GM18507 (cell line): ENCODE measurements at regions not wholly inside any gene's neighbourhood (a gene's known extent, or its start where the extent isn't known, plus 50 kb on each side); places are given as distances from the start of the nearest gene placed in this dataset.

Source experiments
- DNase-seq: peaks from one replicate; pipeline ENCODE4 v3.0.0; 2011; ENCODE audit warnings: low read depth; ENCODE audit not compliant: insufficient read length; ENCODE audit errors: extremely low spot score
- FAIRE-seq: peaks from 2 replicates; lab custom pipeline; 2011; peaks lifted over from hg19 to GRCh38; lab: Jason Lieb, UNC

GRCh38 chr19:31166206-31166605, 183.0 kb downstream of the TSHZ3 start:
- DNase-seq (no peak), FAIRE-seq (no peak)

- DNase-seq, result no peak
- FAIRE-seq, result no peak
These were observed 184.4 kb downstream of the TSHZ3 start for GRCh38 chr19:31164791-31165251.

- DNase-seq (no peak), FAIRE-seq (no peak)
These were observed 188.8 kb downstream of the TSHZ3 start for GRCh38 chr19:31160336-31160926.

- DNase-seq (no peak), FAIRE-seq (no peak)
These were observed 195.2 kb downstream of the TSHZ3 start for GRCh38 chr19:31154021-31154420.

- DNase-seq (no peak), FAIRE-seq (no peak)
These were observed 196.3 kb downstream of the TSHZ3 start for GRCh38 chr19:31152906-31153305.

GRCh38 chr19:31149441-31149941, 199.7 kb downstream of the TSHZ3 start:
- DNase-seq (no peak), FAIRE-seq (no peak)

- FAIRE-seq (no peak), DNase-seq (no peak)
These were observed 200.6 kb downstream of the TSHZ3 start for GRCh38 chr19:31148671-31149070.

GRCh38 chr19:31147234-31147633, 202.0 kb downstream of the TSHZ3 start:
- FAIRE-seq, result no peak
- no peak for DNase-seq

- DNase-seq (no peak), FAIRE-seq (no peak)
These were observed 202.6 kb downstream of the TSHZ3 start for GRCh38 chr19:31146546-31147183.

- FAIRE-seq (no peak), DNase-seq (no peak)
These were observed 203.2 kb downstream of the TSHZ3 start for GRCh38 chr19:31146015-31146414.

GRCh38 chr19:31145007-31145406, 204.2 kb downstream of the TSHZ3 start:
- FAIRE-seq (no peak), DNase-seq (no peak)

- DNase-seq (no peak), FAIRE-seq (no peak)
These were observed 205.0 kb downstream of the TSHZ3 start for GRCh38 chr19:31144075-31144870.

- no peak for FAIRE-seq
- no peak for DNase-seq
These were observed 207.9 kb downstream of the TSHZ3 start for GRCh38 chr19:31141301-31141700.

GRCh38 chr19:31140717-31141116, 208.5 kb downstream of the TSHZ3 start:
- DNase-seq (no peak), FAIRE-seq (no peak)

GRCh38 chr19:31139871-31140505, 209.2 kb downstream of the TSHZ3 start:
- no peak for FAIRE-seq
- no peak for DNase-seq

- DNase-seq (no peak), FAIRE-seq (no peak)
These were observed 211.2 kb downstream of the TSHZ3 start for GRCh38 chr19:31138077-31138476.

- DNase-seq (no peak), FAIRE-seq (no peak)
These were observed 213.4 kb downstream of the TSHZ3 start for GRCh38 chr19:31135841-31136240.

GRCh38 chr19:31132753-31133110, 216.5 kb downstream of the TSHZ3 start:
- FAIRE-seq (no peak), DNase-seq (no peak)

- DNase-seq (no peak), FAIRE-seq (no peak)
These were observed 220.9 kb downstream of the TSHZ3 start for GRCh38 chr19:31128291-31128690.
